AG09319 (cell line): ENCODE measurements at regions not wholly inside any gene's neighbourhood (a gene's known extent, or its start where the extent isn't known, plus 50 kb on each side); places are given as distances from the start of the nearest gene placed in this dataset.
"Not testable (repeated sequence)": the region's sequence is repeated elsewhere in the genome, so short reads cannot be mapped to it uniquely, and the experiment has no call there.

ENCODE experiments used
- DNase-seq: peaks from one replicate; pipeline ENCODE4 v3.0.0-alpha.2; 2010; ENCODE audit warnings: low read depth; ENCODE audit errors: extremely low read depth
- CTCF ChIP-seq: IDR thresholded peaks from 2 replicates; pipeline ENCODE4 v1.5.1; 2011; ENCODE audit warnings: low read depth, mild to moderate bottlenecking, inconsistent platforms, low read length, moderate library complexity

- no peak for TF ChIP-seq CTCF
- DNase-seq: no peak
Measured at GRCh38 chr15:91356083-91356482, 256.0 kb downstream of the SV2B start.

GRCh38 chr15:91357011-91357410 is 257.0 kb downstream of the SV2B start:
- no peak for TF ChIP-seq CTCF
- DNase-seq: no peak

GRCh38 chr15:91357486-91357885 is 257.4 kb downstream of the SV2B start:
- TF ChIP-seq CTCF: no peak
- DNase-seq: no peak

- no peak for TF ChIP-seq CTCF
Measured at GRCh38 chr15:91358405-91358804, 258.3 kb downstream of the SV2B start.

GRCh38 chr15:91361696-91362095 is 261.6 kb downstream of the SV2B start:
- DNase-seq: not testable (repeated sequence)

More at GRCh38 chr15:91358405-91358804, 258.3 kb downstream of the SV2B start:
- no peak for DNase-seq

- no peak for DNase-seq
- no peak for TF ChIP-seq CTCF
Measured at GRCh38 chr15:91366111-91366510, 266.1 kb downstream of the SV2B start.

GRCh38 chr15:91368611-91369010 is 268.6 kb downstream of the SV2B start:
- TF ChIP-seq CTCF: no peak
- no peak for DNase-seq

- DNase-seq: no peak
- no peak for TF ChIP-seq CTCF
Measured at GRCh38 chr15:91369823-91370222, 269.8 kb downstream of the SV2B start.

GRCh38 chr15:91371345-91371744 is 271.3 kb downstream of the SV2B start:
- not testable (repeated sequence) for DNase-seq
